Right hindlimb (tissue), 1 donor: ENCODE measurements at regions not wholly inside any gene's neighbourhood (a gene's known extent, or its start where the extent isn't known, plus 50 kb on each side); places are given as distances from the start of the nearest gene placed in this dataset.
"Not testable (repeated sequence)": the region's sequence is repeated elsewhere in the genome, so short reads cannot be mapped to it uniquely, and the experiment has no call there.

Experiments used
- DNase-seq: peaks from one replicate; pipeline ENCODE4 v3.0.0-alpha.2; 2018

DNA sequence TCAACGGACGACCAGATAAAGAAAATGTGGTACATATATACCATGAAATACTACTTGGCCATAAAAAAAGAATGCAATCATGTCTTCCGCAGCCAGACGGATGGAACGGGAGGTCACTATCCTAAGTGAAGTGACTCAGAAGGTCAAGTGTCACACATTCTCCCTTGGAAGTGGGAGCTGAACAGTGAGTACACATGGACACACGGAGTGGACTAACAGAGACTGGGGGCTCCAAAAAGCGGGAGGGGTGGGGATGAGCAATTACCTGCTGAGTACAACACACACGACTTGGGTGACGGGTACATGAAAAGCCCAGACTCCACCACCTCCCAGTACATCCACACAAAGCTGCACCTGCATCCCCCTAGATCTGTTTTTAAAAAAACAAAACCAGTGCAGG, 62.5 kb upstream of the TNK2 start:
- not testable (repeated sequence) for DNase-seq

DNA sequence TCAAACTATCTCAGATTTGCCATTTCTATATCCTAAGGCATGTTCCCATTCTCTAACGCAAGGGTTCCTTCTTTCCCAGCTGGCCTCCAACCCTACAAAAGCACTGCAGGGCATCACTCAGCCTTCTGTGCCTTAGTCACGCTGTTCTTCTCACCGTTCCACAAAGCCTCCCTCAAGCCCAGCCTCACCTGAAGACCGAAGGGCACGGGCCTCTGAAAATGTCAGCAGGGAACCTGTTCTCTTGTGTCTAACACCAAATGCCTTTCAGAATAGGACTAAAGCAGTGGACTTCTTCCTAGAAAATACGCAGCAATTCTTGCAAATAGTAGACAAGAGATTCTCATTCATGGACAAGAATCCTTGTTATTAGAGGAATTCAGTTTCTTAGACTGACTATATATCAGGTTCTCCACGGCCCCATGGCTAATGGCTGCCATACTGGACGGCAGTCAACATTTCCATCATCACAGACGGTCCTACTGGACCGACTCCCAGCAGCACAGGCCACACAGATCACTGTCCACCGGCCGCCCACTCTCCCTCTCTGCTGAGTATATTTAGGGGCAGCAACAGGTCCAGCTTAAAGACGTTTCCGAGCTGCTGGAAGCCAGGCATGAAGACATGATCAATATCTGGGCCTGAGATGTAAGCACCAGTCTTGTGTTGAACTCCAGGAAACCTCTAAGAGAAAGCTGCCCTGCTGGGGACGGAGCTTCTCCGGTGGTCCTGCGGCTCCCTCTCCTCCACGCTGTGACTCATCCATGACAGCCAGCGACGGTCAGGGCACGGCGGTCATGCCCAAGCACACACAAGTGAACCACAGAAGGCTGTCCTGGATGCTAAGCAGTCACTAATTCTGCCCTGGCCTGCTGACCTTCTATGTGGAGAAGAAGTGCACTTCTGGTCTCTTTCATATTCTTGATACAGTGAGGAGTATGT, 61.8 kb upstream of the TNK2 start:
- not testable (repeated sequence) for DNase-seq

GRCh38 chr3:195969341-195969740, 61.0 kb upstream of the TNK2 start:
- DNase-seq = not testable (repeated sequence)

DNA sequence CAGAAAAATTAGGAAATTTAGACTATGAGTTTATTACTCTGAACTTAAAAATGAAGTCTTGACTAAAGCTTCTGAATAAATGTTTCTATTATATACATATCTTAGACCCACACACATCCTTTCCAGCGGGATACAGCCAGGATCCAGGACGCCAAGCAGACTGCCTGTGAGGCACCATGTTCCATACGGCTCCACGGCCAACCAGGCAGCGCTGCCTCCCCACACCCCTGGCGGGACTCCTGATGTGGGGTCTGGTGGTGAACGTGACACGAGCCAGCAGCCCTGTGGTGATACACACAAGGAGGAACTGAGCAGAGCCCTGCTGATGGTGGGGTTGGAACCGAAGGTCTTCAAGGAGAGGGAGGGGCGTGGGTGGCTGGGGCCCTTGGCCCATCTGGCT, 59.8 kb upstream of the TNK2 start:
- not testable (repeated sequence) for DNase-seq

- not testable (repeated sequence) for DNase-seq
Observed at GRCh38 chr3:195967387-195967720, 59.0 kb upstream of the TNK2 start.

- DNase-seq = not testable (repeated sequence)
Observed at GRCh38 chr3:195966563-195967386, 58.4 kb upstream of the TNK2 start.

- DNase-seq = not testable (repeated sequence)
Observed at GRCh38 chr3:195965217-195965616, 56.9 kb upstream of the TNK2 start.

DNA sequence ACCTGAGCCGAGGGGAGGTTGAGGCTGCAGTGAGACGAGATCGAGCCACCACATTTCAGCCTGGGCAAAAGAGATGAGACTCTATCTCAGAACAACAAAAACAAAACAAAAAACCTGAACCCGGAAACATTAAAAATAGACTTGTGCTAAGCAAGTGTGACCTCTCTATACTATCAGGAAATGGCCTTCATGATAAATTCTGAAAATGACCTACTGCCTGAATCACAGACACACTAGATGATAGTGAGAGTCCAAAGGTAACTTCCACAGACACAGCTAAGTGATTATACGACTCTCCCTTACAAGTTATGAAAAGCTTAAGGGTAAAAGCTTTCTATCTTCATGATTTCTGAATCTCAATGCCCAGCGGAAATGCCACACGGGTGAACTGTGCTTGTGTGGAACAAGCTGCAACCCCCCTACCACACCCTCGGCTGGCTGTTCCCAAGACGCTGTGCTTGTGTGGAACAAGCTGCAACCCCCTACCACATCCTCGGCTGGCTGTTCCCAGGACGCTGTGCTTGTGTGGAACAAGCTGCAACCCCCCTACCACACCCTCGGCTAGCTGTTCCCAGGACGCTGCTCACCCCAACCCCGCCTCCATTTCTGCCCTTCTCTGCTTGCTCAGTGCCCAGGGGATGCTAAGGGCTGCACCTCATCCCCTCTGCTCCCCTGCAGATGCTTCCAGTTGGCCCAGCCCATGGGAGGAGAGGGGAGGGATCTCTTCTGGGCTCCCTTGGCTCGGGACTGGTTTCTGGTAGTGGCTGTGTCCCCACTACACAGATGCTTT, 56.2 kb upstream of the TNK2 start:
- DNase-seq = not testable (repeated sequence)

DNA sequence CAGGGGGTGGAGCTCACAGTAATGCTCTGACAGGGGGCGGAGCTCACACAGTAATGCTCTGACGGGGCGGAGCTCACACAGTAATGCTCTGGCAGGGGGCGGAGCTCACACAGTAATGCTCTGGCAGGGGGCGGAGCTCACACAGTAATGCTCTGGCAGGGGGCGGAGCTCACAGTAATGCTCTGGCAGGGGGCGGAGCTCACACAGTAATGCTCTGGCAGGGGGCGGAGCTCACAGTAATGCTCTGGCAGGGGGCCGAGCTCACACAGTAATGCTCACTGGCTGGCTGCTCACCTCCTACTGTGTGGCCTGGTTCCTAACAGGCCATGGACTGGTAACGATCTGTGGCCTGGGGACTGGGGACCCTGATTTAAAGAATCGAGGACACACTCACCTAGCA, 53.9 kb upstream of the TNK2 start:
- DNase-seq = not testable (repeated sequence)

DNA sequence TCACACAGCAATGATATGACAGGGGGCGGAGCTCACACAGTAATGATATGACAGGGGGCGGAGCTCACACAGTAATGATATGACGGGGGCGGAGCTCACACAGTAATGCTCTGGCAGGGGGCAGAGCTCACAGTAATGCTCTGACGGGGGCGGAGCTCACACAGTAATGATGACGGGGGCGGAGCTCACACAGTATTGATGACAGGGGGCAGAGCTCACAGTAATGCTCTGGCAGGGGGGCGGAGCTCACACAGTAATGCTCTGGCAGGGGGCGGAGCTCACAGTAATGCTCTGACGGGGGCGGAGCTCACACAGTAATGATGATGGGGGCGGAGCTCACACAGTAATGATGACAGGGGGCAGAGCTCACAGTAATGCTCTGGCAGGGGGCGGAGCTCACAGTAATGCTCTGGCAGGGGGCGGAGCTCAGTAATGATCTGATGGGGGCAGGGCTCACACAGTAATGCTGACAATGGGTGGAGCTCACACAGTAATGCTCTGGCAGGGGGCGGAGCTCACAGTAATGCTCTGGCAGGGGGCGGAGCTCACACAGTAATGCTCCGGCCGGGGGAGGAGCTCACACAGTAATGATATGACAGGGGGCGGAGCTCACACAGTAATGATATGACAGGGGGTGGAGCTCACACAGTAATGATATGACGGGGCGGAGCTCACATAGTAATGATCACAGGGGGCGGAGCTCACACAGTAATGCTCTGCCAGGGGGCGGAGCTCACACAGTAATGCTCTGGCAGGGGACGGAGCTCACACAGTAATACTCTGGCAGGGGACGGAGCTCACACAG, 52.8 kb upstream of the TNK2 start:
- DNase-seq = not testable (repeated sequence)

GRCh38 chr3:195960164-195960563, 51.8 kb upstream of the TNK2 start:
- not testable (repeated sequence) for DNase-seq

GRCh38 chr3:195959367-195960157, 51.2 kb upstream of the TNK2 start:
- not testable (repeated sequence) for DNase-seq

GRCh38 chr3:195958736-195959135, 50.4 kb upstream of the TNK2 start:
- DNase-seq = not testable (repeated sequence)
